ENCODE measurements at regions not wholly inside any gene's neighbourhood (a gene's known extent, or its start where the extent isn't known, plus 50 kb on each side); places are given as distances from the start of the nearest gene placed in this dataset.

GRCh38 chr11:15775015-15775541 lies 581.3 kb downstream of the SOX6 start:
- TF ChIP-seq CTCF (IDR thresholded peaks at IDR 0.05) (no peak), POLR2AphosphoS5 (IDR thresholded peaks at IDR 0.05) (no peak)

Measured in breast epithelium (tissue), 3 donors.